ENCODE measurements at regions not wholly inside any gene's neighbourhood (a gene's known extent, or its start where the extent isn't known, plus 50 kb on each side); places are given as distances from the start of the nearest gene placed in this dataset.

GRCh38 chr1:193971595-193971994 lies 785.2 kb upstream of the B3GALT2 start:
- no peak overlapping the region for H3K27ac ChIP-seq (ENCODE audit: low read length)
- no peak for TF ChIP-seq CTCF (IDR thresholded peaks at IDR 0.05)
- H3K4me1 Mint-ChIP-seq, result no peaks in the 10 kb centered on the region
- H3K9me3 ChIP-seq (ENCODE audit: control insufficient read depth, insufficient read depth, low read length), result no peaks in the 10 kb centered on the region
- no peaks in the 10 kb centered on the region for H3K36me3 ChIP-seq (ENCODE audit: control insufficient read depth, insufficient read depth, low read length)
- H3K27me3 Mint-ChIP-seq (ENCODE audit: low read depth in 2 of 2), result no peaks in the 10 kb centered on the region
- H3K4me3 ChIP-seq (ENCODE audit: low read length), result no peak overlapping the region
- 96% methylated on average over 3 of the region's 3 CpGs for WGBS (ENCODE audit: insufficient coverage)
- ATAC-seq (no peak), DNase-seq (no peak)
- no peaks in the 10 kb centered on the region for H3K4me1 ChIP-seq (ENCODE audit: control insufficient read depth, insufficient read depth, low read length)
- H3K4me3 Mint-ChIP-seq, result no peak overlapping the region
- peaks cover 0 to 10% of the 10 kb centered on the region in 2 donors for H3K9me3 Mint-ChIP-seq
- H3K27me3 ChIP-seq (ENCODE audit: control insufficient read depth, insufficient read depth, low read length), result no peaks in the 10 kb centered on the region
- intact Hi-C loops (cut with micrococcal nuclease), result no loop called here
- no peak overlapping the region for H3K27ac Mint-ChIP-seq
- H3K36me3 Mint-ChIP-seq, result no peaks in the 10 kb centered on the region

- Histone ChIP-seq H3K4me1 (ENCODE audit: control insufficient read depth, insufficient read depth, low read length) (no peaks in the 10 kb centered on the region), H3K27ac (ENCODE audit: low read length) (no peak overlapping the region), H3K4me3 (ENCODE audit: low read length) (no peak overlapping the region), H3K36me3 (ENCODE audit: control insufficient read depth, insufficient read depth, low read length) (no peaks in the 10 kb centered on the region), H3K9me3 (ENCODE audit: control insufficient read depth, insufficient read depth, low read length) (no peaks in the 10 kb centered on the region), H3K27me3 (ENCODE audit: control insufficient read depth, insufficient read depth, low read length) (no peaks in the 10 kb centered on the region)
- Mint-ChIP-seq H3K27ac (no peak overlapping the region), H3K4me3 (no peak overlapping the region), H3K36me3 (no peaks in the 10 kb centered on the region), H3K9me3 (peaks cover 0 to 2% of the 10 kb centered on the region in 2 donors), H3K4me1 (no peaks in the 10 kb centered on the region), H3K27me3 (ENCODE audit: low read depth in 2 of 2) (no peaks in the 10 kb centered on the region)
- no peak for TF ChIP-seq CTCF (IDR thresholded peaks at IDR 0.05)
- 83% methylated on average over 1 of the region's 1 CpG for WGBS (ENCODE audit: insufficient coverage)
- DNase-seq (no peak), ATAC-seq (no peak)
- intact Hi-C loops (cut with micrococcal nuclease), result no loop called here
These were observed 774.1 kb upstream of the B3GALT2 start for GRCh38 chr1:193960499-193960898.

- no peak overlapping the region for H3K27ac ChIP-seq (ENCODE audit: low read length)
- no peak overlapping the region for H3K4me3 ChIP-seq (ENCODE audit: low read length)
- H3K27me3 ChIP-seq (ENCODE audit: control insufficient read depth, insufficient read depth, low read length), result no peaks in the 10 kb centered on the region
- H3K4me3 Mint-ChIP-seq, result no peak overlapping the region
- no peaks in the 10 kb centered on the region for H3K36me3 ChIP-seq (ENCODE audit: control insufficient read depth, insufficient read depth, low read length)
- H3K4me1 Mint-ChIP-seq, result no peaks in the 10 kb centered on the region
- no peak for ATAC-seq
- peaks cover 0 to 2% of the 10 kb centered on the region in 2 donors for H3K9me3 Mint-ChIP-seq
- no peak for TF ChIP-seq CTCF (IDR thresholded peaks at IDR 0.05)
- no CpG with 5 or more reads among the region's 2 CpGs for WGBS (ENCODE audit: insufficient coverage)
- H3K4me1 ChIP-seq (ENCODE audit: control insufficient read depth, insufficient read depth, low read length), result no peaks in the 10 kb centered on the region
- H3K27ac Mint-ChIP-seq, result no peak overlapping the region
- intact Hi-C loops (cut with micrococcal nuclease), result no loop called here
- no peaks in the 10 kb centered on the region for H3K9me3 ChIP-seq (ENCODE audit: control insufficient read depth, insufficient read depth, low read length)
- DNase-seq, result no peak
- H3K27me3 Mint-ChIP-seq (ENCODE audit: low read depth in 2 of 2), result no peaks in the 10 kb centered on the region
- no peaks in the 10 kb centered on the region for H3K36me3 Mint-ChIP-seq
These were observed 773.6 kb upstream of the B3GALT2 start for GRCh38 chr1:193960040-193960439.

- H3K4me3 Mint-ChIP-seq, result no peak overlapping the region
- Histone ChIP-seq H3K4me3 (ENCODE audit: low read length) (no peak overlapping the region), H3K36me3 (ENCODE audit: control insufficient read depth, insufficient read depth, low read length) (no peaks in the 10 kb centered on the region), H3K9me3 (ENCODE audit: control insufficient read depth, insufficient read depth, low read length) (no peaks in the 10 kb centered on the region), H3K27me3 (ENCODE audit: control insufficient read depth, insufficient read depth, low read length) (no peaks in the 10 kb centered on the region), H3K27ac (ENCODE audit: low read length) (no peak overlapping the region), H3K4me1 (ENCODE audit: control insufficient read depth, insufficient read depth, low read length) (no peaks in the 10 kb centered on the region)
- no peak for DNase-seq
- H3K36me3 Mint-ChIP-seq, result no peaks in the 10 kb centered on the region
- 88% methylated on average over 6 of the region's 7 CpGs for WGBS (ENCODE audit: insufficient coverage)
- ATAC-seq, result no peak
- intact Hi-C loops (cut with micrococcal nuclease), result no loop called here
- H3K9me3 Mint-ChIP-seq, result peaks cover 5 to 8% of the 10 kb centered on the region in 2 donors
- H3K27ac Mint-ChIP-seq, result no peak overlapping the region
- no peaks in the 10 kb centered on the region for H3K4me1 Mint-ChIP-seq
- no peak for TF ChIP-seq CTCF (IDR thresholded peaks at IDR 0.05)
- H3K27me3 Mint-ChIP-seq (ENCODE audit: low read depth in 2 of 2), result no peaks in the 10 kb centered on the region
These were observed 771.2 kb upstream of the B3GALT2 start for GRCh38 chr1:193957556-193958095.

All from natural killer cell (primary cell).